ENCODE measurements at regions not wholly inside any gene's neighbourhood (a gene's known extent, or its start where the extent isn't known, plus 50 kb on each side); places are given as distances from the start of the nearest gene placed in this dataset.

GRCh38 chr20:40826699-40827098 is 137.7 kb upstream of the MAFB start:
- H3K4me3 Mint-ChIP-seq = no peak overlapping the region
- CTCF ChIA-PET = no interaction called here

DNA sequence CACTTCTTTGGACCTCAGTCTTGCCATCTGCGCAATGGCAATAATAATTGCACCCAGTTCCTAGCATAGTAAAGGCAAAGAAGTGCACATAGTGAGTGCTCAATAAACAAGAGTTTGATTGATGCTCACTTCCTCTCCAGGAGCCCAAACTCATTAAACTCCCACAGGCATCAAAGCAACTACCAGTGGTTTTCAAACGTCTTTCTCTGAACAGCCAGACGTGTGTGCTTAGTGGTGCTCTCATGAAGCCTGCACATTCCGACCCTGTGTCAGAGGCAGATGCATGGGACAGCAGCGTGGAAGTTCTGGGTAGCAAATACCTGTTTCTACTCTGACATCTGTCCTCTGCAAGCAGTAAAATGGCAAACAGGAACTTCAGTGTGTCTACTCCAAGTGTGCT is 146.3 kb upstream of the MAFB start:
- no peaks in the 10 kb centered on the region for H3K36me3 Mint-ChIP-seq (ENCODE audit: low read depth)
- DNase-seq = no peak
- Histone ChIP-seq H3K4me1 (ENCODE audit: insufficient read depth, low read length) (no peaks in the 10 kb centered on the region), H3K36me3 (ENCODE audit: insufficient read depth, low read length) (no peaks in the 10 kb centered on the region), H3K4me3 (ENCODE audit: low read length) (no peak overlapping the region), H3K27me3 (ENCODE audit: control insufficient read depth in 1 of 2, insufficient read depth in 2 of 2, low read length in 2 of 2) (peaks cover 0 to 4% of the 10 kb centered on the region in 2 experiments), H3K9me3 (ENCODE audit: control insufficient read depth in 1 of 2, insufficient read depth in 1 of 2, low read length in 2 of 2) (peaks cover 3 to 25% of the 10 kb centered on the region in 2 experiments), H3K27ac (ENCODE audit: low read depth in 1 of 2, low read length in 2 of 2) (no peak overlapping the region)
- no peak overlapping the region for H3K27ac Mint-ChIP-seq
- intact Hi-C loops (cut with DNase I, micrococcal nuclease) = no loop called here
- no peaks in the 10 kb centered on the region for H3K9me3 Mint-ChIP-seq
- ATAC-seq (ENCODE audit: poor library complexity) = no peak
- TF ChIP-seq CTCF (IDR thresholded peaks at IDR 0.05) = no peak
- CTCF ChIA-PET = no interaction called here
- peaks cover 10% of the 10 kb centered on the region for H3K27me3 Mint-ChIP-seq
- no peaks in the 10 kb centered on the region for H3K4me1 Mint-ChIP-seq (ENCODE audit: low read depth)
- POLR2A ChIA-PET = no interaction called here
- H3K4me3 Mint-ChIP-seq = no peak overlapping the region

More at GRCh38 chr20:40826699-40827098, 137.7 kb upstream of the MAFB start:
- TF ChIP-seq CTCF (IDR thresholded peaks at IDR 0.05) = no peak
- H3K36me3 ChIP-seq (ENCODE audit: insufficient read depth, low read length) = no peaks in the 10 kb centered on the region
- H3K27me3 ChIP-seq (ENCODE audit: control insufficient read depth in 1 of 2, insufficient read depth in 2 of 2, low read length in 2 of 2) = peaks cover 2 to 8% of the 10 kb centered on the region in 2 experiments
- H3K27ac Mint-ChIP-seq = no peak overlapping the region
- no peak for ATAC-seq (ENCODE audit: poor library complexity)
- peaks cover 4% of the 10 kb centered on the region for H3K27me3 Mint-ChIP-seq
- H3K9me3 ChIP-seq (ENCODE audit: control insufficient read depth in 1 of 2, insufficient read depth in 1 of 2, low read length in 2 of 2) = peaks cover 0 to 4% of the 10 kb centered on the region in 2 experiments
- no peaks in the 10 kb centered on the region for H3K4me1 Mint-ChIP-seq (ENCODE audit: low read depth)
- no peak overlapping the region for H3K27ac ChIP-seq (ENCODE audit: low read depth in 1 of 2, low read length in 2 of 2)
- peaks cover 4% of the 10 kb centered on the region for H3K9me3 Mint-ChIP-seq
- H3K4me1 ChIP-seq (ENCODE audit: insufficient read depth, low read length) = no peaks in the 10 kb centered on the region
- no peaks in the 10 kb centered on the region for H3K36me3 Mint-ChIP-seq (ENCODE audit: low read depth)
- intact Hi-C loops (cut with DNase I, micrococcal nuclease) = no loop called here
- DNase-seq = no peak
- POLR2A ChIA-PET = no interaction called here
- H3K4me3 ChIP-seq (ENCODE audit: low read length) = no peak overlapping the region

DNA sequence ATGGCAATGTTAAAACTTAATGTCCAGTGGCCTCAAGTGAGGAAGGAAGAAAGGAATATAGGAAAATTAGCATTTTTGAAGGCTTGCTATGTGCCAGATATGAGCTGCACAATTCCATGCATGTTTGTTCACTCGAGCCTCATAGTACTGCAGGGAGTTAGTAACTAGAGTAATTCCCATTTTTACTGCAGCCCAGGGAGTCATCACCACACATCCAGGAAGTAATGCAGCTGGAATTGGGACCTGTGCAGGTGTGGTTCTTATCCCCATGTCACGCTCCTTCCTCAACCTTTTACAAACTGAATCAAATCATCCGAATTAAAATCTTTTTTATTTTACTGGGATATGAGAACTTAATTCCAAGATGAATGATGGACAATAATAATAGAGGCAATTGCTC is 149.5 kb upstream of the MAFB start:
- intact Hi-C loops (cut with DNase I, micrococcal nuclease) = no loop called here
- no peaks in the 10 kb centered on the region for H3K36me3 ChIP-seq (ENCODE audit: insufficient read depth, low read length)
- H3K4me3 ChIP-seq (ENCODE audit: low read length) = no peak overlapping the region
- Mint-ChIP-seq H3K27me3 (peaks cover 18% of the 10 kb centered on the region), H3K36me3 (ENCODE audit: low read depth) (no peaks in the 10 kb centered on the region), H3K9me3 (no peaks in the 10 kb centered on the region), H3K27ac (no peak overlapping the region), H3K4me3 (no peak overlapping the region), H3K4me1 (ENCODE audit: low read depth) (no peaks in the 10 kb centered on the region)
- DNase-seq (no peak), ATAC-seq (ENCODE audit: poor library complexity) (no peak)
- peaks cover 0 to 4% of the 10 kb centered on the region in 2 experiments for H3K27me3 ChIP-seq (ENCODE audit: control insufficient read depth in 1 of 2, insufficient read depth in 2 of 2, low read length in 2 of 2)
- CTCF ChIA-PET = no interaction called here
- peaks cover 0 to 16% of the 10 kb centered on the region in 2 experiments for H3K9me3 ChIP-seq (ENCODE audit: control insufficient read depth in 1 of 2, insufficient read depth in 1 of 2, low read length in 2 of 2)
- H3K4me1 ChIP-seq (ENCODE audit: insufficient read depth, low read length) = no peaks in the 10 kb centered on the region
- POLR2A ChIA-PET = no interaction called here
- no peak for TF ChIP-seq CTCF (IDR thresholded peaks at IDR 0.05)
- H3K27ac ChIP-seq (ENCODE audit: low read depth in 1 of 2, low read length in 2 of 2) = no peak overlapping the region

Measured in CD4-positive, alpha-beta T cell (primary cell).